GM21390 (cell line): ENCODE measurements at regions not wholly inside any gene's neighbourhood (a gene's known extent, or its start where the extent isn't known, plus 50 kb on each side); places are given as distances from the start of the nearest gene placed in this dataset.
"Not testable (repeated sequence)": the region's sequence is repeated elsewhere in the genome, so short reads cannot be mapped to it uniquely, and the experiment has no call there.

ENCODE experiments used
- ATAC-seq: cut with Tn5 transposase; IDR thresholded peaks from one replicate; pipeline ENCODE4 v1.9.1; 2021; ENCODE audit not compliant: unreplicated experiment

GRCh38 chr13:78876915-78877549 lies 218.1 kb upstream of the OBI1 start:
- no peak for ATAC-seq

- peak; percentile 77 for ATAC-seq
These were observed 217.0 kb upstream of the OBI1 start for GRCh38 chr13:78875792-78876580.

GRCh38 chr13:78868991-78869390 lies 210.0 kb upstream of the OBI1 start:
- ATAC-seq = no peak

- no peak for ATAC-seq
These were observed 208.7 kb upstream of the OBI1 start for GRCh38 chr13:78867655-78868054.

GRCh38 chr13:78866076-78866475 lies 207.1 kb upstream of the OBI1 start:
- ATAC-seq = not testable (repeated sequence)

GRCh38 chr13:78862446-78862845 lies 203.5 kb upstream of the OBI1 start:
- ATAC-seq = no peak

GRCh38 chr13:78852709-78853108 lies 193.8 kb upstream of the OBI1 start:
- ATAC-seq = no peak

- ATAC-seq = no peak
These were observed 186.9 kb upstream of the OBI1 start for GRCh38 chr13:78845656-78846365.

GRCh38 chr13:78844106-78844505 lies 185.2 kb upstream of the OBI1 start:
- ATAC-seq = no peak

- ATAC-seq = no peak
These were observed 182.5 kb upstream of the OBI1 start for GRCh38 chr13:78841358-78841963.

GRCh38 chr13:78836238-78836784 lies 177.4 kb upstream of the OBI1 start:
- ATAC-seq = no peak

GRCh38 chr13:78832461-78832860 lies 173.5 kb upstream of the OBI1 start:
- no peak for ATAC-seq

- no peak for ATAC-seq
These were observed 171.6 kb upstream of the OBI1 start for GRCh38 chr13:78830508-78830907.

GRCh38 chr13:78829821-78830220 lies 170.9 kb upstream of the OBI1 start:
- no peak for ATAC-seq

- ATAC-seq = no peak
These were observed 168.5 kb upstream of the OBI1 start for GRCh38 chr13:78827471-78827870.

- no peak for ATAC-seq
These were observed 168.0 kb upstream of the OBI1 start for GRCh38 chr13:78826936-78827335.

- ATAC-seq = no peak
These were observed 167.4 kb upstream of the OBI1 start for GRCh38 chr13:78826312-78826711.

GRCh38 chr13:78820541-78820940 lies 161.6 kb upstream of the OBI1 start:
- no peak for ATAC-seq

GRCh38 chr13:78816592-78816991 lies 157.6 kb upstream of the OBI1 start:
- ATAC-seq = no peak

- ATAC-seq = no peak
These were observed 157.2 kb upstream of the OBI1 start for GRCh38 chr13:78816154-78816553.

- peak; percentile 54 for ATAC-seq
These were observed 147.5 kb upstream of the OBI1 start for GRCh38 chr13:78806457-78806856.
